BJ (cell line): ENCODE measurements at regions not wholly inside any gene's neighbourhood (a gene's known extent, or its start where the extent isn't known, plus 50 kb on each side); places are given as distances from the start of the nearest gene placed in this dataset.

Experiments
- CTCF ChIA-PET: fragments of 350-600 bp; formaldehyde crosslinking; extraction: SDS; loops from one replicate; lab custom pipeline; 2021; ENCODE audit warnings: antibody characterized with exemption, inconsistent platforms; lab: Yijun Ruan, JAX
- POLR2A ChIA-PET: fragments of 300-600 bp; sonication (Branson Sonifier 250); formaldehyde crosslinking; extraction: SDS; loops from one replicate; lab custom pipeline; 2021; ENCODE audit warnings: antibody characterized with exemption; lab: Charles Lee
- DNase-seq: peaks from one replicate; pipeline ENCODE4 v3.0.0-alpha.2; 2011; ENCODE audit warnings: low read depth
- H3K27me3 ChIP-seq: 2 replicates; pipeline ENCODE4 v1.6.0; 2011; ENCODE audit warnings: low read length; ENCODE audit not compliant: control insufficient read depth, insufficient read depth
- H3K36me3 ChIP-seq: 2 replicates; pipeline ENCODE4 v1.5.1; 2011; ENCODE audit warnings: low read length; ENCODE audit not compliant: control insufficient read depth, insufficient read depth
- H3K4me3 ChIP-seq: 2 replicates; pipeline ENCODE4 v1.5.1; 2011; ENCODE audit warnings: low read depth, mild to moderate bottlenecking, control low read depth, low read length
- TF ChIP-seq, protein P1 (sequence below): IDR thresholded peaks from 2 replicates; pipeline ENCODE4 v1.5.1; 2011; ENCODE audit warnings: low read depth, mild to moderate bottlenecking, control low read depth, inconsistent platforms, low read length, moderate library complexity; ENCODE audit not compliant: insufficient read depth

DNA sequence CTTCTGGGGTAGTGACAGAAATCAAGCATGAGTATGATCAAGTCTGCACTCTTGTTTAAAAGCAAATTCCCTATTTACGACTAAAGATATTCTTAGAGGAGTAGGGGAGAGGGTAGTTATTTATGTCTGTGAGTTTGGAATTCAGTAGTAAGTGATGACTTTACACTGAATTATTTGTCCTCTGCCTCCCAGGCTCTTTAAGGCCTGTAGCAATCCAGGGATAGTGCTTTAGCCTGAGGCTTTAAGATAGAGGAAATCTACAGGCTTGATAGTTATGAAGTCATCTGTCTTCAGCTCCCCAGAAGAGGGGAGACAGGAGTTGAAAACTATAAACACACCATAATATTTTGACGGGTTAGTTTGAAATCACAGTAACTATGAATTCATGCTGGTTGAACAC lies 664.5 kb downstream of the EPM2A start:
- POLR2A ChIA-PET, result interaction anchor here (1.0 kb wide), 1 partner anchor 482 kb away, joined by 4 read pairs; no protein-coding TSS in a partner anchor
- Histone ChIP-seq H3K4me3 (no peak overlapping the region), H3K27me3 (no peaks in the 10 kb centered on the region), H3K36me3 (no peaks in the 10 kb centered on the region)
- peak; percentile 94 for DNase-seq
- CTCF ChIA-PET, result interaction anchor here (0.7 to 1.1 kb wide), 2 partner anchors 168 to 564 kb away, joined by 3 read pairs; no protein-coding TSS in a partner anchor
- TF ChIP-seq, protein P1, sequence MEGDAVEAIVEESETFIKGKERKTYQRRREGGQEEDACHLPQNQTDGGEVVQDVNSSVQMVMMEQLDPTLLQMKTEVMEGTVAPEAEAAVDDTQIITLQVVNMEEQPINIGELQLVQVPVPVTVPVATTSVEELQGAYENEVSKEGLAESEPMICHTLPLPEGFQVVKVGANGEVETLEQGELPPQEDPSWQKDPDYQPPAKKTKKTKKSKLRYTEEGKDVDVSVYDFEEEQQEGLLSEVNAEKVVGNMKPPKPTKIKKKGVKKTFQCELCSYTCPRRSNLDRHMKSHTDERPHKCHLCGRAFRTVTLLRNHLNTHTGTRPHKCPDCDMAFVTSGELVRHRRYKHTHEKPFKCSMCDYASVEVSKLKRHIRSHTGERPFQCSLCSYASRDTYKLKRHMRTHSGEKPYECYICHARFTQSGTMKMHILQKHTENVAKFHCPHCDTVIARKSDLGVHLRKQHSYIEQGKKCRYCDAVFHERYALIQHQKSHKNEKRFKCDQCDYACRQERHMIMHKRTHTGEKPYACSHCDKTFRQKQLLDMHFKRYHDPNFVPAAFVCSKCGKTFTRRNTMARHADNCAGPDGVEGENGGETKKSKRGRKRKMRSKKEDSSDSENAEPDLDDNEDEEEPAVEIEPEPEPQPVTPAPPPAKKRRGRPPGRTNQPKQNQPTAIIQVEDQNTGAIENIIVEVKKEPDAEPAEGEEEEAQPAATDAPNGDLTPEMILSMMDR, result no peak

DNA sequence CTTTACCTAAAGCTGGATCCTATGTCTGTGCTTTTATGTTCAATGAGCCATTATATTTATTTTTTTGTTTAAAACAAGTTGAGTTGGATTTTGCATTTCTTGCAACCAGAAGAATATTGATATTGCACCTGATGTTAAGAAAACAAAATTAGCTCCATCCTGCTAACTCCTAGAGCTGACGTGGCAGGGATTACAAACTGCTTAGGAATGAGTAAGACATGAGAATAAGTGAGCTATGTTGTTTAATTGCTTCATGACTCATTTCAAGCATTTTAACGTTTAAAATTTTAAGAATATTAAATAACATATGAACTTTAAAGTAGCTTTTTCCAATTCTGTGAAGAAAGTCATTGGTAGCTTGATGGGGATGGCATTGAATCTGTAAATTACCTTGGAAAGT lies 663.5 kb downstream of the EPM2A start:
- no peak overlapping the region for H3K4me3 ChIP-seq
- DNase-seq, result peak; percentile 73
- ChIA-PET CTCF (interaction anchor here (0.7 to 1.1 kb wide), 2 partner anchors 9 to 65 kb away, joined by 3 read pairs; no protein-coding TSS in a partner anchor), POLR2A (interaction anchor here (0.6 kb wide), 1 partner anchor 8 kb away, joined by 3 read pairs; no protein-coding TSS in a partner anchor)
- TF ChIP-seq, protein P1, result no peak
- H3K27me3 ChIP-seq, result no peaks in the 10 kb centered on the region
- no peaks in the 10 kb centered on the region for H3K36me3 ChIP-seq

DNA sequence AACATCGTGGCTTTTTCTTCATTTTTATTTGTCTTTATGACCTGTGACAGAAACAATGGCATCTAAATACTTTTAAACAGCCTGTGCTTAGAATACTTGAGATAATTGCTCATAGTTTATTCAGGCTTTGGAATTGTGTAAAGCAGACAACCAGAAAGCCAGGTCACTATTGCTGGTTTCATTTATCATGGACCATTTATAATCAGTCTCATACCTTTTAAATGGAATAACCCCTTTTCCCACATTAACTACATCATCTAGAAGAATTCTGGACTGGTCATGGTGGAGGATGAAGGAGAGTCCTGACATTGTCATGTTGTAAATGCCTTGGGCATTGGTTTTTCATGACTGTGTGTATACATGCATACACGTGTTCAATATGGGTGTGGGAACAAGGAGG lies 661.5 kb downstream of the EPM2A start:
- Histone ChIP-seq H3K27me3 (no peaks in the 10 kb centered on the region), H3K4me3 (no peak overlapping the region), H3K36me3 (no peaks in the 10 kb centered on the region)
- CTCF ChIA-PET, result no interaction called here
- POLR2A ChIA-PET, result no interaction called here
- TF ChIP-seq, protein P1, result no peak
- DNase-seq, result no peak

DNA sequence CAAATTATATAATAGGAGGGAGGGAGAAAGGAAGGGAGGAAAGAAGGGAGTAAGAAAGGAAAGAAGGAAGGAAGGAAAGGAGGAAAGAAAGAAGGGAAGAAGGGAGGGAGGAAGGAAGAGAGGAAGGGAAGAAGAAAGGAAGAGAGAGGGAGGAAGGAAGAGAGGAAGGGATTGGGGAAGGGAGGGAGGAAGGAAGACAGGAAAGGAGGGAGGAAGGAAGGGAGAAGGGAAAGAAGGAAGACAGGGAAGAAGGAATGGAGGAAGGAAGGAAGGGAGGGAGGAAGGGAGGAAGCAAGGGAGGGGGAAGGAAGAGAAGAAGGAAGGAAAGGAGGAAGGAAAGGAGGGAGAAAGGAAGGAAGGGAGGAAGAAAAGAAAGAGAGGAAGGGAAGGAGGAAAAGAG lies 660.5 kb downstream of the EPM2A start:
- ChIA-PET CTCF (no interaction called here), POLR2A (no interaction called here)
- no peaks in the 10 kb centered on the region for H3K27me3 ChIP-seq
- TF ChIP-seq, protein P1, result no peak
- DNase-seq, result no peak
- H3K4me3 ChIP-seq, result no peak overlapping the region
- no peaks in the 10 kb centered on the region for H3K36me3 ChIP-seq

DNA sequence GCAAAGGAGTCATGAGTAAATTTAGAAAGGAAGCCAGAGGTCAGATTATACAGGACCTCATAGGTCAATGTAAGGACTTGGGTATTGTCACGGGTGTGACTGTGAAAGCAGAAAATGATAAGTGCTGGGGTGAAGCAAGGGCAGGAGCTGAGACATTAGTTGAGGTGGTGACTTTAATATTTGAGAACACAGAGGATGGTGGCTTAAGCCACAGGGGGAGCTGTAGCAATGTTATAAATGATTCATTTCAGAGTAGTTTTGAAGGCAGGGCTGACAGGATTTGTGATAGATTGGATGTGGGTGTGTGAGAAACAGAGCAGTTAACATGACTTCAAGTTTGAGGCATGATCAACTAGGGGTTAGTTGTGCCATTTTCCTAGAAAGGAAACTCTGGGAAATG lies 659.9 kb downstream of the EPM2A start:
- DNase-seq, result no peak
- H3K27me3 ChIP-seq, result no peaks in the 10 kb centered on the region
- TF ChIP-seq, protein P1, result no peak
- ChIA-PET POLR2A (no interaction called here), CTCF (no interaction called here)
- H3K4me3 ChIP-seq, result no peak overlapping the region
- no peaks in the 10 kb centered on the region for H3K36me3 ChIP-seq
